ENCODE measurements at regions not wholly inside any gene's neighbourhood (a gene's known extent, or its start where the extent isn't known, plus 50 kb on each side); places are given as distances from the start of the nearest gene placed in this dataset.

DNA sequence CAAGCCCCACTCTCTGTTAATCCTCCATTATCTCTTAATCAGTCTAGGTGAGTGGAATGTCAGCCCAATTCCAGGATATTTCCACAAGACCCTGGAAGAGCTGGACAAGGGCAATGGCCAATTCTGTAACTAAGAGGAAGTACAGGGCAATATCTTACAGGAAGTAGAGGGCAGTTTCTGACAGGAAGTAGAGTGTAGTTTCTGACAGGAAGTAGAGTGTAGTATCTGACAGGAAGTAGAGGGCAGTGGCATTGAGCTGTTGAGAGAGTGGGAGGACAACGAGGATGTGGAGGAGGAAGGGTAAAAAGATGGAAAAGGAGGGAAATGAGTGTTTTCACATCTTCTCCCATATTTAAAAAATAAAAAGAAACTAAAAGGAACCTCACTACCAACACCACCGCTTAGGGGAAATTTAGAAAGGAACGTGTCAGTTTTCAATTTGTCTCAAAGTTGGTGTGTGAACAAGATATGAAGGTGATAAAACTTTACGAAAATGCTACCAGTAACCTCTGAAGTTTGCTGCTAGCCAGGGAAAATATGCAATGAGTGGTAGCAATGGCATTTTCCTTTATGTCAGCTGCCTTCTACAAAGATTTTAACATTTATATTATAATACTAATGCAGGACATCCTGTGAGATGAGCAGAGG lies 430.9 kb upstream of the HNRNPA3 start:
- TF ChIP-seq, protein P1, sequence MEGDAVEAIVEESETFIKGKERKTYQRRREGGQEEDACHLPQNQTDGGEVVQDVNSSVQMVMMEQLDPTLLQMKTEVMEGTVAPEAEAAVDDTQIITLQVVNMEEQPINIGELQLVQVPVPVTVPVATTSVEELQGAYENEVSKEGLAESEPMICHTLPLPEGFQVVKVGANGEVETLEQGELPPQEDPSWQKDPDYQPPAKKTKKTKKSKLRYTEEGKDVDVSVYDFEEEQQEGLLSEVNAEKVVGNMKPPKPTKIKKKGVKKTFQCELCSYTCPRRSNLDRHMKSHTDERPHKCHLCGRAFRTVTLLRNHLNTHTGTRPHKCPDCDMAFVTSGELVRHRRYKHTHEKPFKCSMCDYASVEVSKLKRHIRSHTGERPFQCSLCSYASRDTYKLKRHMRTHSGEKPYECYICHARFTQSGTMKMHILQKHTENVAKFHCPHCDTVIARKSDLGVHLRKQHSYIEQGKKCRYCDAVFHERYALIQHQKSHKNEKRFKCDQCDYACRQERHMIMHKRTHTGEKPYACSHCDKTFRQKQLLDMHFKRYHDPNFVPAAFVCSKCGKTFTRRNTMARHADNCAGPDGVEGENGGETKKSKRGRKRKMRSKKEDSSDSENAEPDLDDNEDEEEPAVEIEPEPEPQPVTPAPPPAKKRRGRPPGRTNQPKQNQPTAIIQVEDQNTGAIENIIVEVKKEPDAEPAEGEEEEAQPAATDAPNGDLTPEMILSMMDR (conservative IDR thresholded peaks at IDR 0.05; ENCODE audit: control insufficient read depth, insufficient read depth, low read depth, low read length) = no peak
- no peak for DNase-seq (ENCODE audit: low read depth)
- H3K4me3 ChIP-seq (ENCODE audit: control insufficient read depth, low read depth, low read length) = no peak overlapping the region

DNA sequence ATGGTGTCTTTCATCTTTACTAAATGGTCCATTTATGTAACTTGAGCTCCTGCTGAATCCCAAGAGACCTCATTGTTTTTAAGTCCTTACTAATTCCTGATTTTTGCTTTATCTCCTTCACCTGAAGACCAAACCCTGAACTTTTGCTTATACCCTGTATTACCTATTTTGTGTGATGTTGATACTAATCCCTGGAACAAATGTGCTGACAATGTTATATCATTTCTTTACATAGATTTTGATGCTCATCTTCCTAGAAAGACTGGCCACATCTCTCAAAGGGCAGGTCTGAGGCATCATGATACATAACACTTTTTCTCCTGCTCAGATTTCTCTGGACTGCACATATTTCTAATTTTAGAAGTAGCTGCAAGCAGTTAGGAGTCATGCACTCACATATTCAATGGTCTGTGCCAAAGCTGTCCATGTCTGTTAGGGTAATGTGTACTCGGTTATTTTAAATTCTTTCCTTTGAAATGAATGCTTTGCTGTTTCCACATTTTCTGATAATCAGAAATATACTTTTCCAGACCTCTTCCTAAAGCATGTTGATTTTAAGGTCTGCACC lies 427.9 kb upstream of the HNRNPA3 start:
- no peak for DNase-seq (ENCODE audit: low read depth)
- H3K4me3 ChIP-seq (ENCODE audit: control insufficient read depth, low read depth, low read length) = no peak overlapping the region
- TF ChIP-seq, protein P1 (conservative IDR thresholded peaks at IDR 0.05; ENCODE audit: control insufficient read depth, insufficient read depth, low read depth, low read length) = no peak

DNA sequence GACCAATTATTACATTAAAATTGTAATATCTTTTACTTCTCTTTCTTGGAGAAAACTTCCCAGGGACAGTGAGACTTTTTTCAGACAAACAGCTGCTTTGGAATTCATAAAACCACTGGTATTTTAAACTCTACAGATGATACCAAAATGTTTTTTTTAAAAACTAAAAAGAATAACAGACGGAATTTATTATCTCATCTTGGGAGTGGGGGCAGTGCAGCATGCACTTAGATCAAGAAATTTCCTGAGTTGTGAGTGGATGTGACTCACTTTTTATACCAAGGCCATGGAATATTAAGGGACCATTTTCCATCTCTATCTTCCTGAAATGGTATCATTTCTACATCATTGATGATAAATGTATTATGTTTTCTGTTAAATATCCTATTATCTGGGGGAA lies 422.8 kb upstream of the HNRNPA3 start:
- peak; percentile 40 for DNase-seq (ENCODE audit: low read depth)
- H3K4me3 ChIP-seq (ENCODE audit: control insufficient read depth, low read depth, low read length) = no peak overlapping the region
- TF ChIP-seq, protein P1 (conservative IDR thresholded peaks at IDR 0.05; ENCODE audit: control insufficient read depth, insufficient read depth, low read depth, low read length) = no peak

DNA sequence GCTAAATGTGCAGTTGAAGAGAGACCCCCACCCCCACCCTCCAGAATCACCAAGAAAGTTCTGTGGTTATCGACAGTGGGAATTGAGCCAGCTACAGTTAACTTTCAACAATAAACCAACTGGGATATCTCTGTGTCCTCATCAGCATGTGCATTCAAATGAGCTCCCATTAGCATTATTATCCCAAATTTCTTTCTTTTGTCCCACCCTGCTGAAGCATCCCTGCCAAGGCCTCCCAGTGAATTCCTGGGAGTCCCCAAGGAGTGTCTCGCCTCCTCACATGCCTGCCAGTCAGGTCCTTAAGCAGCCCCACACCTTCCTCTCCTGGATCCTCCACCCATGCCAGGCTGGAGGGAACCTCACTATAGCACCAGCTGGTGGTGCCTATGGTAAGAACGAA lies 422.1 kb upstream of the HNRNPA3 start:
- no peak for DNase-seq (ENCODE audit: low read depth)
- TF ChIP-seq, protein P1 (conservative IDR thresholded peaks at IDR 0.05; ENCODE audit: control insufficient read depth, insufficient read depth, low read depth, low read length) = no peak
- H3K4me3 ChIP-seq (ENCODE audit: control insufficient read depth, low read depth, low read length) = no peak overlapping the region

DNA sequence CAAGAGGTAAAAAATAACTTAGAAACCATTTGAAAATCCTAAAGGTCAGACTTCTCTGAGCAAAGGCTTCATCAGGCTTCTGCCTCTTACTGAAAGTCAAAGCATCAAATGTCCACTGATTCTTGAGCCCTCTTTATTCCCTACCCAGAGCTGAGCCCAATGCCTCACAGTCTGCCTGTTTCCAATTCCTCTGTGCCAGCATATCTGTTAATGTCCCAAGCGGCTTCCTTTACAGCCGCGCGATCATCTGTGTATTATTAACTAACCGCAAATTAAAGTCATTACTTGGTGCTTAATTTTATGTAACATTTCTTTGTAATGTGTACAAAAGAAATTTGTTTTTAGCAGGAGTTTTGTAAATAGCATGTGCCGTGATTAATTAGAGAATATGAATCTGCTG lies 418.8 kb upstream of the HNRNPA3 start:
- TF ChIP-seq, protein P1 (conservative IDR thresholded peaks at IDR 0.05; ENCODE audit: control insufficient read depth, insufficient read depth, low read depth, low read length) = no peak
- H3K4me3 ChIP-seq (ENCODE audit: control insufficient read depth, low read depth, low read length) = no peak overlapping the region
- no peak for DNase-seq (ENCODE audit: low read depth)

DNA sequence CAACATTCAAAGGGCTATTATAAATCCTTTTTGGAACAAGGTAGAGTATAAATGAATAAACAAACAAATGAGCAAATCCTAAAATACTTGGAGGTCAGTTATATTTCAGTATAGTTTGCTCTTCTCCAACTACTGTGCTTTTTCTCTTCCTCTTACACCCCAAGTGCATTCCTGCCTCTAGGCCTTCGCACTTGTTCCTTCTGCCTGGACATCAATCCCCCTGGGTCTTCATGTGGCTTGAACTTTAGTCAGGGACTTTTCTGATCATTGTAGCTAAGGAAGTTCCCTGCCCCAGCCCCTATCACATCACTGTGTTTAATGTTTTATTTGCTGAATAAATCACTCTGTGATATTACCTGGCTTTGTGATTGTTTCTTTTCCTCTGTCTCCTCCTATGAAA lies 418.2 kb upstream of the HNRNPA3 start:
- TF ChIP-seq, protein P1 (conservative IDR thresholded peaks at IDR 0.05; ENCODE audit: control insufficient read depth, insufficient read depth, low read depth, low read length) = no peak
- no peak overlapping the region for H3K4me3 ChIP-seq (ENCODE audit: control insufficient read depth, low read depth, low read length)

More for the DNA sequence above, 418.2 kb upstream of the HNRNPA3 start:
- DNase-seq (ENCODE audit: low read depth) = no peak
